Right lobe of liver (tissue), 4 donors: ENCODE measurements at regions not wholly inside any gene's neighbourhood (a gene's known extent, or its start where the extent isn't known, plus 50 kb on each side); places are given as distances from the start of the nearest gene placed in this dataset.

Experiments used
- POLR2A ChIP-seq: fragments of 450-650 bp; IDR thresholded peaks from one replicate; pipeline ENCODE4 v1.6.1; 2017; ENCODE audit warnings: antibody characterized with exemption, mild to moderate bottlenecking
- TF ChIP-seq, protein P1 (sequence below), 4 donors: fragments of 200-600 bp in 3 of 4; fragments of 450-650 bp in 1 of 4; IDR thresholded peaks; one replicate each; pipeline versions ENCODE4 v1.5.1 to v1.8.0; 2016 to 2022; ENCODE audit warnings: antibody characterized with exemption in 4 of 4, mild to moderate bottlenecking in 2 of 4
- donor health status: DM: no; HTN: no; CAD: no.
- donor health status: DM: no; HTN: no; CAD: no.
- donor health status: DM: no; HTN: yes; CAD: no.

DNA sequence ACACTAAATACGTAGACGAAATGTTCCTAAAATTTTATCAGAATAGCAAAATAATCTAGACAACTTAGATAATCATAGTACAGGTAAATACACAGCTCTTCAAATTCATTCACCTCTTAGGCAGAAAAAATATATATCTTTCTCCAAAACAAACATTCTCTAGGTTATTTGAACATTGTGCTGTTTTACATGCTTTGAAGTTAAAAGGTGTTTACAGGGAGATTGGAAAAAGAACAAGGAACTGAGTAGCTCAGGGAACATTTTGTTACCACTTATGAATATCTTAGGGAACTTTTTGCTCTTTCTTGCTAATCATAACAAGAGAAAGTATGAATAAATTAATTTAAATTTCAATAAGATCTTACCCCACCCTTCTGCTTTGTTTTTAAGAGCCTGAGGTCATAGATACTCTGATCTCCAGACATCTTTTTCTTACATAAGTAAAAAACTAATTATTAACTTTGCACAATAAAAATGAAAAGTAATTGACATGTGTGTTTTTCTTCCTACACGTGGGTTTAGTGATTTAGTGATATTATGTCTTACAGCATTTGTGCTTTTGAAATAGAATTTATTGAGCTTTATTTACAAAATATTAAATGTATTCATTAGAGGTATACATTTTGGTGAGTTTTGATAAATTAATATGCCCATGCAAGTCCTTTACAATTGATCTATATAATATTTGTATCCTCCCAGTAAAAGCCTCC, 1141.4 kb upstream of the EYS start:
- TF ChIP-seq, protein P1, sequence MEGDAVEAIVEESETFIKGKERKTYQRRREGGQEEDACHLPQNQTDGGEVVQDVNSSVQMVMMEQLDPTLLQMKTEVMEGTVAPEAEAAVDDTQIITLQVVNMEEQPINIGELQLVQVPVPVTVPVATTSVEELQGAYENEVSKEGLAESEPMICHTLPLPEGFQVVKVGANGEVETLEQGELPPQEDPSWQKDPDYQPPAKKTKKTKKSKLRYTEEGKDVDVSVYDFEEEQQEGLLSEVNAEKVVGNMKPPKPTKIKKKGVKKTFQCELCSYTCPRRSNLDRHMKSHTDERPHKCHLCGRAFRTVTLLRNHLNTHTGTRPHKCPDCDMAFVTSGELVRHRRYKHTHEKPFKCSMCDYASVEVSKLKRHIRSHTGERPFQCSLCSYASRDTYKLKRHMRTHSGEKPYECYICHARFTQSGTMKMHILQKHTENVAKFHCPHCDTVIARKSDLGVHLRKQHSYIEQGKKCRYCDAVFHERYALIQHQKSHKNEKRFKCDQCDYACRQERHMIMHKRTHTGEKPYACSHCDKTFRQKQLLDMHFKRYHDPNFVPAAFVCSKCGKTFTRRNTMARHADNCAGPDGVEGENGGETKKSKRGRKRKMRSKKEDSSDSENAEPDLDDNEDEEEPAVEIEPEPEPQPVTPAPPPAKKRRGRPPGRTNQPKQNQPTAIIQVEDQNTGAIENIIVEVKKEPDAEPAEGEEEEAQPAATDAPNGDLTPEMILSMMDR (IDR thresholded peaks at IDR 0.05) = no peak
- TF ChIP-seq POLR2A = no peak
